Neutrophil (primary cell): ENCODE measurements at regions not wholly inside any gene's neighbourhood (a gene's known extent, or its start where the extent isn't known, plus 50 kb on each side); places are given as distances from the start of the nearest gene placed in this dataset.

ENCODE experiments used
- H3K27ac ChIP-seq: fragments of 200-600 bp; sonication (generic); 2 replicates; pipeline ENCODE4 v1.5.1; 2016; ENCODE audit warnings: mild to moderate bottlenecking, moderate library complexity
- H3K27me3 ChIP-seq: fragments of 200-600 bp; sonication (generic); 2 replicates; pipeline ENCODE4 v1.6.0; 2016; ENCODE audit warnings: mild to moderate bottlenecking
- H3K36me3 ChIP-seq: fragments of 200-600 bp; sonication (generic); 2 replicates; pipeline ENCODE4 v1.5.1; 2017
- H3K4me1 ChIP-seq, 2 experiments: fragments of 200-600 bp in 1 of 2; sonication (generic) in 1 of 2; 1 replicate in 1 of 2; 2 replicates in 1 of 2; pipeline versions ENCODE4 v1.5.1 to v1.6.1; 2013 to 2016; ENCODE audit warnings: low read depth in 1 of 2, low read length in 1 of 2, mild to moderate bottlenecking in 1 of 2, moderate library complexity in 1 of 2; ENCODE audit not compliant: control insufficient read depth in 1 of 2, insufficient read depth in 1 of 2
- H3K4me3 ChIP-seq, 2 experiments: fragments of 200-600 bp in 1 of 2; sonication (generic) in 1 of 2; 1 replicate in 1 of 2; 2 replicates in 1 of 2; pipeline ENCODE4 v1.5.1; 2013 to 2016; ENCODE audit warnings: low read depth in 1 of 2, low read length in 1 of 2, mild to moderate bottlenecking in 1 of 2, moderate library complexity in 1 of 2
- H3K9me3 ChIP-seq: fragments of 200-600 bp; sonication (generic); 2 replicates; pipeline ENCODE4 v1.5.1; 2016
- CTCF ChIP-seq: fragments of 200-600 bp; sonication (generic); IDR thresholded peaks from 2 replicates; pipeline ENCODE4 v1.5.1; 2016; ENCODE audit warnings: antibody characterized with exemption

GRCh38 chr9:118575341-118576070 lies 793.7 kb downstream of the BRINP1 start:
- Histone ChIP-seq H3K4me1 (no peaks in the 10 kb centered on the region), H3K9me3 (no peaks in the 10 kb centered on the region), H3K4me3 (no peak overlapping the region), H3K36me3 (no peaks in the 10 kb centered on the region), H3K27me3 (no peaks in the 10 kb centered on the region), H3K27ac (no peak overlapping the region)
- TF ChIP-seq CTCF: no peak

DNA sequence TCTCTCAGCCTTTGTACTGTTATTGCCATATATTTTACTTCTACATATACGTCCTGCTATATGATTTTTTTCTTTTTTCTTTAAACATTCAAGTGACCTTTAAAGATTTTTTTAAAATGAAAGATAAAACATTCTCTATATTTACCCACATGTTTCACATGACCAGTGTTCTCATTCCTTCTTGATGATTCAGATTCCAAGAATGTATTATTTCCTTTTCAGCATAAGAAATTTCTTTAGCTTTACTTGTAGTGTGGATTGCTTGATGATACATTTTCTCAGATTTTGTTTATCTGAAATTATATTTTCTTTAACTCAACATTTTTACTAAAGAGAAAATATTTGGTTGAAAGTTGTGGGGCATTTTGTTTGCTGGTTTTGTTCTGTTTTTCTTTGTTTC lies 792.1 kb downstream of the BRINP1 start:
- Histone ChIP-seq H3K9me3 (no peaks in the 10 kb centered on the region), H3K27ac (no peak overlapping the region)

GRCh38 chr9:118578467-118578866 lies 790.8 kb downstream of the BRINP1 start:
- Histone ChIP-seq H3K9me3 (no peaks in the 10 kb centered on the region), H3K36me3 (no peaks in the 10 kb centered on the region), H3K27ac (no peak overlapping the region), H3K4me1 (no peaks in the 10 kb centered on the region), H3K27me3 (no peaks in the 10 kb centered on the region), H3K4me3 (no peak overlapping the region)
- no peak for TF ChIP-seq CTCF

More for the DNA sequence above, 792.1 kb downstream of the BRINP1 start:
- no peaks in the 10 kb centered on the region for H3K4me1 ChIP-seq
- H3K4me3 ChIP-seq: no peak overlapping the region
- no peaks in the 10 kb centered on the region for H3K36me3 ChIP-seq
- H3K27me3 ChIP-seq: no peaks in the 10 kb centered on the region
- no peak for TF ChIP-seq CTCF

DNA sequence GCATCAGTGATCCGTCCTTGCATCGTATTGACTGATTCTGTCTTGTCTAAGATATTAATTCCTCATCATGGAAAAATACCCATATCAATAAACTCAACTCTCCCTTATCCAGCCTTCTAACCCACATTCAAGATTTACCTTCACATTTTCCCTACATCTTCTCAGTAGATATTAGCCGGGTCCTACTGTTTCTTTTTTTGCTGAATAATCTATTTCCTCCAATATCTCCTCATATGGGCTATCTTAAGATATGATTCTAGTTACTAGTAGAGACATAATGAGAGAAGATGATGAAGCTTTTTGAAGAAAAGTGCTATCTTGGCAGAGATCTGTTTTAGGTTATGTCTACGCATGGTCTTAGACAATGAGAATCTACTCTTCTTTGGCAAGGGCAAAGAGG lies 785.8 kb downstream of the BRINP1 start:
- Histone ChIP-seq H3K36me3 (no peaks in the 10 kb centered on the region), H3K9me3 (no peaks in the 10 kb centered on the region), H3K4me1 (no peaks in the 10 kb centered on the region), H3K27me3 (no peaks in the 10 kb centered on the region), H3K4me3 (no peak overlapping the region), H3K27ac (no peak overlapping the region)
- no peak for TF ChIP-seq CTCF

DNA sequence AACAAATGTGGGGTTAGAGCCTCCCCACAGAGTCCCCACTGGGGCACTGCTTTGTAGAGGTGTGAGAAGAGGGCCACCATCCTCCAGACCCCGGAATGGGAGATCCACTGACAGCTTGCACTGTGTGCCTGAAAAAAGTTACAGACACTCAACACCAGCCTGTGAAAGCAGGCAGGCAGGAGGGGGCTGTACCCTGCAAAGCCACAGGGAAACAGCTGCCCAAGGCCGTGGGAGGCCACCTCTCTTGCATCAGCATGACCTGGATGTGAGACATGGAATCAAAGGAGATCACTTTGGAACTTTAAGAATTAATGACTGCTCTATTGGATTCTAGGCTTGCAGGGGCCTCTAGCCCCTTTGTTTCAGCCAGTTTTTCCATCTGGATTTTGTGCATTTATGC lies 782.3 kb downstream of the BRINP1 start:
- no peak for TF ChIP-seq CTCF
- H3K4me1 ChIP-seq: no peaks in the 10 kb centered on the region
- no peak overlapping the region for H3K27ac ChIP-seq
- no peaks in the 10 kb centered on the region for H3K27me3 ChIP-seq
- H3K9me3 ChIP-seq: no peaks in the 10 kb centered on the region
- H3K4me3 ChIP-seq: no peak overlapping the region
- H3K36me3 ChIP-seq: no peaks in the 10 kb centered on the region
